Activated T-helper 1 cell treated with anti-CD3 and anti-CD28 coated beads, Interleukin-2, amount 50 U/mL, for 16 hours (primary cell): ENCODE measurements at regions not wholly inside any gene's neighbourhood (a gene's known extent, or its start where the extent isn't known, plus 50 kb on each side); places are given as distances from the start of the nearest gene placed in this dataset.

Experiments
- DNase-seq, 2 donors: peaks; one replicate each; pipeline ENCODE4 v3.0.0-alpha.2; 2020; ENCODE audit warnings: low read depth in 1 of 2, low spot score in 1 of 2

DNA sequence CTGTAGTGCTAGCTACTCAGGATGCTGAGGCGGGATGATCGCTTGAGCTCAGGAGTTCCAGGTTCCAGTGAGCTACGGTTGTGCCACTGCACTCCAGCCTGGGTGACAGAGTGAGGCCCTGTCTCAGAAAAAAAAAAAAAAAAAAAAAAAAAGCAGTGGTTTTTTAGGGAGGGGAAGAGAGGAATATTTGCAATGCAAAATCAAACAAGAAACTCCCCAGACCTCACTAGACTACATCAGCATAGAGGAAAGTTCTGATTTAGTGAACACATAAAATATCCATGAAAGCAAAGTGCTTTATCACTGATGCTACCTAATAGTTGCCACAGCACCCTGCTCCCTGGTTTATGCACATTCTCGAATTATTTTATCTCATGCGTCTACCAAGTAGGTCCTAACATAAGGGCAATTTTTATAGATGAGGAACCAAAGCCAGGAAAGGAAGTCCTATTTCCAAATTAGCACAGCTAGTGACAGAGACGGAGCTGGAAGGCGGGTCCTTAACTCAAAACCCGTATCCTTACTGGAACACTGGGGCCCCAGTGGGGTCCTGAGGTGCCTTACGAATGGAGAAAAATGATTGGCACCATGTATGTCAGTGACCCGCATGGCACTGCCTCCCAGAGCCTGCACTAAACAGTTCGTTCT is 50.7 kb upstream of the GPR157 start:
- no peak for DNase-seq

DNA sequence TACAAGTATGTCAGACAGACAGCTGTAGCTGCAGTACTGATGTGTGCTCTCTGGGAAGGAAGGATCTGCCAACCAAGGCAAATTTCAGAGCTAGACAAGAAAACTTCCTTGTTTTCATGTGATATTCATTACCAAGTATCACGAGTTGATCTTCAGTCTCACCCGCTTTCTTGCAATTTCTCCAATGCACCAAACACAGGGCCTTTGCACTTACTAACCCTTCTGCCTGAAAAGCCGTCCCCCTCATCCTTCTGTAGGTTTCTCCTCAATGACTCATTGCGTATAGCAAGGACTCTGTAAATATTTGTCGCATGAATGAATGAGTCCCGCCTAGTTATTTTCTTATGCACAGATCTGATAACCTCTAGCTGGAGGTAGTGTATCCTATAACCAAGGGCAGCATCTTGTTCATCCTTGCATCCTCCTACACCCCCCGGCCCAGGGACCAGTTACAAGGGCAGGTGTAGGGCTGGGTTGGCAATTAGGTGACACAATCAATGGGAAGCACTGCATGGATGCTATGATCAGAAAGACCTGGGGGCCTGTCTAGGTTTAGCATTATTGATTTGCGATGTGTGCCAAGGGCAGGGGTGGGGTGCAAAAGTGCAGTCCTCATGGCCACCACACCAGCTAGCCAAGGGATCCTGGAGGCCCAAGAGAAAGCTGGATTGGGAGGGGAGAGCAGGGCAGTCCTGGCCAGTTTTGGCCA is 51.4 kb upstream of the GPR157 start:
- DNase-seq = no peak

DNA sequence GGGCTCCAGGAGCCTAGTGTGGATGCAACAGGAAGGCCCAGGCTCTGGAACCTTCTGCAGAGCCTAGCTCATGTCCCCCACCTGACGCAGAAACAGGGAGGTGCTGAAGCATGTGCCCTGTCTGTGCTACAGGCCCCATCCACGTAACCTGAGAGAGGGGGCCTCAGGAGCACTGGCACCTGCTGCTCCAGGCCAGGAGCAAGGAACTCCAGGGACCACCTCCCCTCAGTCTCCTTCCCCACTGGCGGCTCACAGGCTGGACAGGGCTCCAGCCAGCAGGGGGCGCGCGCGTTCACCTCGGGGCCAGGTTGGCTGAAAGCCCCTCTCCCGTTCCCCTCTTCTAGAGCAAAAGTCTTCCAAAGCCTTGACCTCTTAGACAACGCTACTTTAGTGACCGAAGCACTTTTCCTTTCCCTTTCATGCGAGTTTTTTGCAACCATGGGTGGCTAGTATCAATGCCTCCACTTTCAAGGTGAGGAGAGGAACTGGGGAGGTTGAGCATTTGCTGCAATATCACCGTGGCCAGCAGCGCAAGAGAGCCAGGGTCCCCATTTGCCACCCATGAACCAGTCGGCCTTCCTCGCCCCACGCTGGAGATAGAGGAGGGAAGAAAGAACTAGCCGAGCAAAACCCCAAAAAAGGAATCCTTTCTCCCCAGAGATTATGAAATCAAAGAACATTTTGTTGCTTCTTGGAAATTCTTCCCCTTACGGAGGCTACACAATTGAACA is 52.4 kb upstream of the GPR157 start:
- DNase-seq = peak; percentile 55 to 64

DNA sequence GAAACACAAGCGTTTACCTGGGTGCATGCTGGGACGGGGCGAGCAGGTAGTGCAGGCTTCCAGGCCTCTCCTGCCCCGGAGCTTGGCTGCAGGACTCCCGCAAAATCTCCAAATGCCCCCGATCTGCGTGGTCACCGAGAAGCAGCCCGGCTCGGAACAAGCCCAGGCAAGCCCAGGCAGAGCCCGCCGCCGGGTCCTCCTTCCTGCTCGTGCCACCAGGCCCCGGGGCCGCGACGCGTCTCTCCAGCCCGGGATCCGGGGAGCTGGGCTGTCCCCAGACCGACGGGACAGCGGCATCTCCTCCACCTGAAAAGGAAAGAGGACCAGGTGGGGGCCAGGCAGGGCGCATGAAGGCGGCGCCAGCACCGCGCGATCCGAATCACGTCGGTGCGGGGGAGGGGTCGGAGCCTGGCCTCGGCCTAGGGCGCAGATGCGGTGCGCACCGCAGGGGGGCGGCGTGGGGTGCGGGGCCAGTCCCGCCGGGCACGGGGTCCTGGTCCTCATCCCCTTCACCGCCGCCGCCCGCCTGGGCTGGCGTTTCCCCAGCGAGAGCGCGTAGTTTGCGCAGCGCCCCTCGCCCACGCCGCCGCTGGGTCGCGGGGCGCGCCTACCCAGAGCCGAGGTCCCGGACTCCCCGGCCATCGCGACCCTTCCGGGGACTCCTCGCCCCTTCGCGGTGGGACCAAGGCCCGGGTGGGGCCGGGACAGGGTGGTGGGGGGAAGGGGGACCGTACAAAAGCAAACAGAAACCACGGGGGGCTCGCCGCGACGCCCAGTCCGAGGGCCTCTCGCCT is 52.4 kb upstream of the H6PD start:
- DNase-seq = no peak

DNA sequence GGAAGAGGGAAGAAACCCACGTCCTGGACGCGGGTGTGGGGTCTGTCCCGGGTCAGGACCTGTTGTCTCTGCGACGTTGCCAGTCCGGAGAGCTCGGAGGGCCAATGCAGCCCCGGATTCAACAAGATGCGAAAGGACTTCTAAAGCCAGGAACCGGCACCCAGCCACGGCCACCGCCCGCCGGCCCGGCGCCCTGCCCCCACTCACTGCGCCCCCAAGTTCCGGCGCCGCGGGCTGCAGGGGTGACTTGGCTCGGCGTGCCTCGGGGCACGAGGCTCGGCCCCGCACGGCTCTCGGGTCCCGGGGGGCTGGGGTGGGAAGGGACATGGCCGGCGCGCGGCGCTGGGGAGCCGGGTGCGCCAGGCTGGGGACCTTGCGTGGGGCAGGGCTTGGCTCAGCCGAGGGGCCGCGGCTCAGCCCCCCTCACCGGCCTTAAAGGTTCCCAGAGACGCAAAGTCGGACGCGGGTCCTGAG is 51.8 kb upstream of the H6PD start:
- no peak for DNase-seq

DNA sequence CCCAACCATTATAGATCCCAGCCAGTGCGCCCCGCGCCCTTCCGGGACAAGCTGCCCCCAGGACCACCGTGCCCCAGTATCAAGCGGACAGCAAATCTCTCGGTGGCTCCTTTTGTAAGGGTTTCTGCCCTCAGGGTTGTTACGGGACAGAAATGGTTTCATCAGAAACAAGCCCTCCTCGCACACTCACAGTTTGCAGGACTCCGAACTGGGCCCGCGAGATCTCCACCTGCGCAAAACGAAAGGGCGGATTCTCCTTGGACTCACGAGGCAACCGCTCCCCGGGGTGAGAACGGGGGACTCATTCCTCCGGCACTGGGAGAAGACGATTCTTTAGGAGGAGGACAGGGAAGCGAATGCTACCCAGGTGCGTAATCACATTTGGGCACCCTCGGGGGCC is 51.1 kb upstream of the H6PD start:
- no peak for DNase-seq

- no peak for DNase-seq
Measured at GRCh38 chr1:9183898-9184297, 50.7 kb upstream of the H6PD start.

GRCh38 chr1:9184749-9185148 is 49.8 kb upstream of the H6PD start:
- DNase-seq = no peak
